WERI-Rb-1 (cell line): ENCODE measurements at regions not wholly inside any gene's neighbourhood (a gene's known extent, or its start where the extent isn't known, plus 50 kb on each side); places are given as distances from the start of the nearest gene placed in this dataset.
"Not testable (repeated sequence)": the region's sequence is repeated elsewhere in the genome, so short reads cannot be mapped to it uniquely, and the experiment has no call there.

Experiments used
- DNase-seq: peaks from one replicate; pipeline ENCODE4 v3.0.0-alpha.2; 2020
- H3K27ac ChIP-seq: fragments of 250-450 bp; sonication (Bioruptor Pico); 2 replicates; pipeline ENCODE4 v1.5.1; 2020; ENCODE audit warnings: mild to moderate bottlenecking, moderate library complexity
- H3K27me3 ChIP-seq: fragments of 250-450 bp; sonication (Bioruptor Pico); 2 replicates; pipeline ENCODE4 v1.5.1; 2021; ENCODE audit warnings: mild to moderate bottlenecking, low read depth, moderate library complexity; ENCODE audit not compliant: insufficient read depth, severe bottlenecking
- H3K36me3 ChIP-seq: fragments of 250-450 bp; sonication (Bioruptor Pico); 2 replicates; pipeline ENCODE4 v1.5.1; 2020; ENCODE audit warnings: mild to moderate bottlenecking, moderate library complexity
- H3K4me3 ChIP-seq: 2 replicates; pipeline ENCODE4 v1.5.1; 2011; ENCODE audit warnings: low read depth, mild to moderate bottlenecking, control low read depth, low read length
- H3K9me3 ChIP-seq: fragments of 250-450 bp; sonication (Bioruptor Pico); 2 replicates; pipeline ENCODE4 v1.5.1; 2021; ENCODE audit warnings: mild to moderate bottlenecking, moderate library complexity; ENCODE audit not compliant: severe bottlenecking
- TF ChIP-seq, protein P1 (sequence below): IDR thresholded peaks from 2 replicates; pipeline ENCODE4 v1.5.1; 2011; ENCODE audit warnings: low read depth, mild to moderate bottlenecking, control low read depth, inconsistent platforms, low read length

DNA sequence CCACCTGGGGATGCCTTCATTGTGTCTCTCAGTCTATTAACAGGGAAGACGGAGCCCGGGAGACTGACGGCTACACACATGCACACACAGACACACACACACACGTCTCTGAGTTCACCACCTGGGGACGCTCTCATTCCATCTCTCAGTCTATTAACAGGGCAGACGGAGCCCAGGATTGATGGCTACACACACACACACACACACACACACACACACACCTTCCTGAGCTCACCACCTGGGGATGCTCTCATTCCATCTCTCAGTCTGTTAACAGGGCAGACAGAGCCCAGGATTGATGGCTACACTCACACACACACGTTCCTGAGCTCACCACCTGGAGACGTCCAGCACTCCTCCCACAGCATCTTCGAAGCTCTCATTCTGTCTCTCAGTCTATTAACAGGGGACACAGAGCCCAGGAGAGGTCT is 143.9 kb downstream of the OR4M2 start:
- Histone ChIP-seq H3K27me3 (peaks cover 28% of the 10 kb centered on the region), H3K4me3 (no peak overlapping the region), H3K27ac (no peak overlapping the region), H3K9me3 (no peaks in the 10 kb centered on the region), H3K36me3 (no peaks in the 10 kb centered on the region)
- TF ChIP-seq, protein P1, sequence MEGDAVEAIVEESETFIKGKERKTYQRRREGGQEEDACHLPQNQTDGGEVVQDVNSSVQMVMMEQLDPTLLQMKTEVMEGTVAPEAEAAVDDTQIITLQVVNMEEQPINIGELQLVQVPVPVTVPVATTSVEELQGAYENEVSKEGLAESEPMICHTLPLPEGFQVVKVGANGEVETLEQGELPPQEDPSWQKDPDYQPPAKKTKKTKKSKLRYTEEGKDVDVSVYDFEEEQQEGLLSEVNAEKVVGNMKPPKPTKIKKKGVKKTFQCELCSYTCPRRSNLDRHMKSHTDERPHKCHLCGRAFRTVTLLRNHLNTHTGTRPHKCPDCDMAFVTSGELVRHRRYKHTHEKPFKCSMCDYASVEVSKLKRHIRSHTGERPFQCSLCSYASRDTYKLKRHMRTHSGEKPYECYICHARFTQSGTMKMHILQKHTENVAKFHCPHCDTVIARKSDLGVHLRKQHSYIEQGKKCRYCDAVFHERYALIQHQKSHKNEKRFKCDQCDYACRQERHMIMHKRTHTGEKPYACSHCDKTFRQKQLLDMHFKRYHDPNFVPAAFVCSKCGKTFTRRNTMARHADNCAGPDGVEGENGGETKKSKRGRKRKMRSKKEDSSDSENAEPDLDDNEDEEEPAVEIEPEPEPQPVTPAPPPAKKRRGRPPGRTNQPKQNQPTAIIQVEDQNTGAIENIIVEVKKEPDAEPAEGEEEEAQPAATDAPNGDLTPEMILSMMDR = 0 out of 2 replicates have a peak, but pooled peaks have one; percentile 9
- DNase-seq = peak; percentile 39

DNA sequence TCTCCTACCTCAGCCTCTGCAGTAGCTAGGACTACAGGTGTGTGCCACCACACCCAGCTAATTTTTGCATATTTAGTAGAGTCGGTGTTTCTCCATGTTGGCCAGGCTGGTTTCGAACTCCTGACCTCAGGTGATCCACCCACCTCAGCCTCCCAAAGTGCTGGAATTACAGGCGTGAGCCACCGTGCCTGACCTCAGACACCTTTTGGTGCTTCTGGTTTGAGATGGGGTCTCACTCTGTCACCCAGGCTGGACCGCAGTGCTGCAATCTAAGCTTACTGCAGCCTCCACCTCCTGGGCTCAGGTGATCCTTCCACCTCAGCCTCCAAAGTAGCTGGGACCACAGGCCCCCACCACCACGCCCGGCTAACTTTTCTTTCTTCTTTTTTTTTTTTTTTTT is 144.6 kb downstream of the OR4M2 start:
- H3K27me3 ChIP-seq = peaks cover 28% of the 10 kb centered on the region
- H3K27ac ChIP-seq, DNase-seq, H3K36me3 ChIP-seq, H3K4me3 ChIP-seq, H3K9me3 ChIP-seq: not testable (repeated sequence)

DNA sequence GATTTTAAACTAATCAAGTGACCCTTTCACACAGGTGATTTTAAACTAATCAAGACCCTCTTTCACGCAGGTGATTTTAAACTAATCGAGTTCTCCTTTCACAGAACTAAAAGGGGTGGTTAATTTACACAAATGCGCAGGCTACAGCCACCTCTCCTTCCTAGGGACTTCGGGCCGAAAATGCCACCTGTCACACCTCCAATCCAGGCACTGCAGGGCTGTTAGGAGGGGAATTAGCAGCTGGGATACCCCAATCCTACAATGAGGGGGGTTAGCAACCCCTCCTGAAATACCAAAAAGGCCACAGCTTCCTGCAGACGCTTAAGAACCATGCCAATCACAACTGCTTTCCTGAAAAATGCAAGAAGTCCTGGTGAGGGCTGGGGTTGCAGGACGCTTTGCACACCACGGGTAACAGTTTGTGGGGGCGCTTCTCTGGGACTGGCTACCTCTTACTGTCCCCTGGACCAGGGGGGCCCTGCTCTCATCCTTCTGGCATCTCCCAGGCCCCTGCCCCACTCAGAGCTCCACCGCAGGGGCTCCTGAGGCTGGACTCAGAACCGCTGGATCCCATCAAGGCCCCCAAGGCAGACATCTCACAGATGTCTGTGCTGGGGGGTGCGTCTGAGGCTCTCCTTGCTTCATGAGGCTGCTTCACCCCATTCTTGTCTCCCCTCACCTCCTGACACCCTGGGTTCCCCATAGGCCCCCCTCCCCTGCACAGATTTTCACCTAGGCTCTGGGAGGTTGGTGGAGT is 145.9 kb downstream of the OR4M2 start:
- DNase-seq = no peak

DNA sequence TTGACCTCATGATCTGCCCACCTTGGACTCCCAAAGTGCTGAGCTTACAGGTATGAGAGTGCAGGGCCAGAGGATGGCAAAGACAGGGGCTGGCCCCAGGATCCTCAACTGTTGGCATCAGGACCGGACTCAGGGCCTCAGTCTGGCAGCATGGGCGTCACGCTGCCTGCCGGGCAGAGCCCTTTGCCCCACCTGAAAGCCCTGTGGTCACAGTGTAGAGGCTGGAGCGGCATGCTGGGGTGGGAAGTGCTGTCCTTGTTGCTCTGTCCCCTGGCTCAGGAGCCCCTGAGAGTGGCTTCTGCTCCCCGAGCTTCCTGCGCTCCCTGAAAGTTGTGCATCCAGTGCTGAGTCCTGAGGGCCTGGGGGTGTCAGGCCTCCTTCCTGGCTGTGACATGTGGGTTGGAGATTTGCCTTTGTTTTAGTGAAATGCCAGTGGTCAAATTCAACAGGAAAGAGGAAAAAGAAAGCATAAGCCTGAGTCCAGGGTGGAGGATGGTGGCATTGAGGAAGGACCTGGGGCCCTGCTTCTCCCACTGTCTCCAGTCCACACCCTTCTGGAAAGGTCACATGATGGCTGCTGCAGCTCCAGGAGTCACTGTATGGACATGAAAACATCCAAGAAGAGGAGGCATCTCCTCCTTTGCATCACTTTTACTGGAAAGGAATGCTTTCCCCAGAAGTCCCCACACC is 147.2 kb downstream of the OR4M2 start:
- TF ChIP-seq, protein P1 = no peak
- Histone ChIP-seq H3K27me3 (peaks cover 16% of the 10 kb centered on the region), H3K36me3 (no peaks in the 10 kb centered on the region), H3K9me3 (no peaks in the 10 kb centered on the region), H3K4me3 (no peak overlapping the region), H3K27ac (no peak overlapping the region)
- DNase-seq = no peak

More for the DNA sequence above, 145.9 kb downstream of the OR4M2 start:
- Histone ChIP-seq H3K36me3 (no peaks in the 10 kb centered on the region), H3K27me3 (peaks cover 28% of the 10 kb centered on the region), H3K27ac (no peak overlapping the region), H3K4me3 (no peak overlapping the region), H3K9me3 (no peaks in the 10 kb centered on the region)
- TF ChIP-seq, protein P1 = no peak

DNA sequence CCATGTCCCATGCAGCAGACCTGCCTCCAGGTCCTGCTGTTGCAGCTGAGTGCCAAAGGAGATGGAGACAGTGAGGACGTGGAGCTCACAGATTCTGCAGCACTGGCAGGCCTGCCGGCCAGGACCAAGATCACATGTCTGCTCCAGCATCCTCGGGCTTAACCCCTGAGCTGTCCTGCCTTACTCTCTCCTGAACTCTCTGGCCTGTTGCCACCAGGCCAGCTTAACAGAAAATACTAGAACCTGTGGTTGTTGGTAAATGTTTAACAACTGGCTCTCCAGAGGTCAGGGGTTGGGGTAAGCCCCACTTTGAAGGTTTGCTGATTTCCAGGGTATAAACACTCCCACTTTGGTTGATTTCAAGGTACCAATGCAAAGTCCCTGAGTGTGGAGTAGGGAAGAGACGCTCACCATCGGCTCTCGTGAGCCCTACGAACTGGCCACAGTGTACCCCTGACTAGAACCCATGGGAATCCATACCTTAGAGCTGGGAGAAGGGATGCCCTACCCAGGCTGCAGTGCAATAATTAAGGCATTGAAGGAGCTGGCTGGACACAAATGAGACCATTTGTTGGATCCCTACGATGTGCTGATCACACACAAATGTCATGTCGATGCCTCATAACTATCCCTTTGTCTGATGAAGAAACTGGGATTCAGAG is 147.9 kb downstream of the OR4M2 start:
- H3K9me3 ChIP-seq = no peaks in the 10 kb centered on the region
- DNase-seq = no peak
- H3K27ac ChIP-seq = no peak overlapping the region
- no peak overlapping the region for H3K4me3 ChIP-seq
- H3K36me3 ChIP-seq = no peaks in the 10 kb centered on the region
- peaks cover 12% of the 10 kb centered on the region for H3K27me3 ChIP-seq
- TF ChIP-seq, protein P1 = no peak
